Testis (tissue), 2 donors: ENCODE measurements at regions not wholly inside any gene's neighbourhood (a gene's known extent, or its start where the extent isn't known, plus 50 kb on each side); places are given as distances from the start of the nearest gene placed in this dataset.

Source experiments
- DNase-seq: peaks from one replicate; pipeline ENCODE4 v3.0.0-alpha.2; 2019
- H3K27ac ChIP-seq, 2 donors: fragments of 200-600 bp; sonication (generic); one replicate each; pipeline ENCODE4 v1.5.1; 2019
- H3K27me3 ChIP-seq: fragments of 200-600 bp; sonication (generic); one replicate; pipeline ENCODE4 v1.5.1; 2019
- H3K36me3 ChIP-seq: fragments of 200-600 bp; sonication (generic); one replicate; pipeline ENCODE4 v1.5.1; 2017; ENCODE audit warnings: low read depth; ENCODE audit errors: missing control alignments
- H3K4me1 ChIP-seq: fragments of 200-600 bp; sonication (generic); one replicate; pipeline ENCODE4 v1.5.1; 2019
- H3K4me3 ChIP-seq, 2 donors: fragments of 200-600 bp; sonication (generic); one replicate each; pipeline ENCODE4 v1.5.1; 2017 to 2019
- H3K9me3 ChIP-seq: fragments of 200-600 bp; sonication (generic); one replicate; pipeline ENCODE4 v1.5.1; 2017
- POLR2A ChIP-seq: fragments of 450-650 bp; IDR thresholded peaks from one replicate; pipeline ENCODE4 v1.6.1; 2017; ENCODE audit warnings: antibody characterized with exemption, mild to moderate bottlenecking, moderate library complexity
- WGBS, 2 donors: methylation state at CpG; one replicate each; pipeline ENCODE4 v1.1.5; 2018; 5-methylcytosine and 5-hydroxymethylcytosine counted together
- intact Hi-C: fragments of 100-400 bp; cut with DNase I; formaldehyde crosslinking; loops from one replicate; pipeline ENCODE4 v1.15.1; 2023; ENCODE audit warnings: low total_unique reads
- TF ChIP-seq, protein P1 (sequence below), 3 experiments: fragments of 450-650 bp in 2 of 3; fragments of 200-600 bp in 1 of 3; sonication (generic) in 1 of 3; IDR thresholded peaks; one replicate each; pipeline ENCODE4 v1.5.1; 2016 to 2019; ENCODE audit warnings: antibody characterized with exemption in 3 of 3, mild to moderate bottlenecking in 2 of 3, moderate library complexity in 1 of 3

DNA sequence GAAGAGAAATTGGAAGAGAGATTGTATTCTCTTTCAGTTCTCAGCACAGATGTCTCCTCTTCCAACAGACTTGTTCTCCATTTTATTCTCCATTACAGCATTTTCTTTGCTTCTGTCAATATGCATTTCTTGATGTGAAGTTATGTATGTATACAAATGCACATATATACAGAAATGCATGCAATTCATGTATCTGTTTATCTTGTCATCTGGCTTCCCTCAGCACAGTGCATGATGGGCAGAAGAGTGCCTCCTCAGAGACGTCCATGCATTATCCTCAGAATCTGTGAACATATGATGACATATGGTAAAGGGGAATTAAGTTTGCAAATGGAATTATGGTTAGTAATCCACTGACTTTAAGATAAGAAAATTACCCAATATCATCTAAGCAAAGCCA lies 106.7 kb upstream of the VWC2 start:
- intact Hi-C loops, result no loop called here
- no peak overlapping the region for H3K27ac ChIP-seq
- H3K9me3 ChIP-seq, result no peaks in the 10 kb centered on the region
- 58 to 70% methylated on average over 1 of the region's 1 CpG for WGBS, 2 donors
- H3K4me1 ChIP-seq, result no peaks in the 10 kb centered on the region
- H3K4me3 ChIP-seq, result no peak overlapping the region
- H3K27me3 ChIP-seq, result no peaks in the 10 kb centered on the region
- H3K36me3 ChIP-seq, result no peaks in the 10 kb centered on the region
- TF ChIP-seq, protein P1, sequence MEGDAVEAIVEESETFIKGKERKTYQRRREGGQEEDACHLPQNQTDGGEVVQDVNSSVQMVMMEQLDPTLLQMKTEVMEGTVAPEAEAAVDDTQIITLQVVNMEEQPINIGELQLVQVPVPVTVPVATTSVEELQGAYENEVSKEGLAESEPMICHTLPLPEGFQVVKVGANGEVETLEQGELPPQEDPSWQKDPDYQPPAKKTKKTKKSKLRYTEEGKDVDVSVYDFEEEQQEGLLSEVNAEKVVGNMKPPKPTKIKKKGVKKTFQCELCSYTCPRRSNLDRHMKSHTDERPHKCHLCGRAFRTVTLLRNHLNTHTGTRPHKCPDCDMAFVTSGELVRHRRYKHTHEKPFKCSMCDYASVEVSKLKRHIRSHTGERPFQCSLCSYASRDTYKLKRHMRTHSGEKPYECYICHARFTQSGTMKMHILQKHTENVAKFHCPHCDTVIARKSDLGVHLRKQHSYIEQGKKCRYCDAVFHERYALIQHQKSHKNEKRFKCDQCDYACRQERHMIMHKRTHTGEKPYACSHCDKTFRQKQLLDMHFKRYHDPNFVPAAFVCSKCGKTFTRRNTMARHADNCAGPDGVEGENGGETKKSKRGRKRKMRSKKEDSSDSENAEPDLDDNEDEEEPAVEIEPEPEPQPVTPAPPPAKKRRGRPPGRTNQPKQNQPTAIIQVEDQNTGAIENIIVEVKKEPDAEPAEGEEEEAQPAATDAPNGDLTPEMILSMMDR (IDR thresholded peaks at IDR 0.05), result no peak
- no peak for TF ChIP-seq POLR2A
- no peak for DNase-seq

DNA sequence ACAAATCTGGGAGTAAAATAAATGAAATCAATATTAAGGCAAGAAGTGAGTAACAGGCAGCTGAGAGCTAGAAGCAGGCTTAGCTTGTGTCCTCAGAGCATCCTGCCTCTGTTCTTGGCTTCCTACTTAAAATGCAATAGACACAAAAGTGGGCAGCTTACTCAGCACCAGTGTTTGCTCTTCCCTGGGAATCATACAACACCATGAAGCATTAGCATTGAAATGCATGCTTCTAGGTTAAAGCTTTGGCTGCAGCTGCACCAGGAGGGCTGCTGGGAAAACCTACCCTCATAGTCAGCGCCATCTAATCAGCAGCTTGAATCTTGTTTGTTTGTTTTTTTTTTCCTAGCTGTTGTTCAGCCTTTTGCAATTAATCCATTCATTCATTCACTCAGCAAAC lies 104.2 kb upstream of the VWC2 start:
- Histone ChIP-seq H3K4me1 (no peaks in the 10 kb centered on the region), H3K4me3 (no peak overlapping the region), H3K36me3 (no peaks in the 10 kb centered on the region), H3K27ac (no peak overlapping the region), H3K9me3 (no peaks in the 10 kb centered on the region), H3K27me3 (no peaks in the 10 kb centered on the region)
- TF ChIP-seq, protein P1 (IDR thresholded peaks at IDR 0.05), result no peak
- no peak for TF ChIP-seq POLR2A
- intact Hi-C loops, result no loop called here
- no peak for DNase-seq
- WGBS, 2 donors, result 47 to 69% methylated on average over 1 of the region's 1 CpG

DNA sequence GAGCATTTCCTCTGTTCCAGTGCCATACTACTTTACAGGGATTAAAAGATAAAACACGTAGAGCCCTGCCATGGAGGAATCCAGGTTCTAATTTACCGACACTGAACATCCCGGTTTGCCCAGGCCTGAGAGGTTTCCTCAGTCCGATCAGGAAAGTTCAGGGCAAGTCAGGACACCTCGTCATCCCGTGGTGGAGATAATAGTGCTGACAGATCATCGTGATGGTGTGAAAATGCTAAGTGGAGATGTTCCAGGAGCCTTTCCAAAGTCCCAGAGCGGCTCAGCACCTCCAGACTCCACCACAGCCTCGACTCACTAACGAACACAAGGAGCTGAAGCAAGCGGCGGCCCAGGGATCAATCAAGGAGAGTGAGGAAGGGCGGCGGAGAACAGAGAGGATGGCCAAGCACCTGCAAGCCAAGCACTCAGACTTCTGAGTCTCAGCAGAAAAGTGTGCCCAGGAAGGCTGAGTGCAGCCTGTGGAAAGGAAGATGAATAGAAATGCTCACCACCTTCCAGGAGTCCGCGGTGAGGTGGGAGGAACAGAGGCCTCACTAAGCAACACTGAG lies 103.7 kb upstream of the VWC2 start:
- Histone ChIP-seq H3K27me3 (no peaks in the 10 kb centered on the region), H3K4me1 (no peaks in the 10 kb centered on the region), H3K4me3 (no peak overlapping the region), H3K27ac (no peak overlapping the region), H3K9me3 (no peaks in the 10 kb centered on the region), H3K36me3 (no peaks in the 10 kb centered on the region)
- WGBS, 2 donors, result 57 to 72% methylated on average over 16 of the region's 16 CpGs
- TF ChIP-seq, protein P1 (IDR thresholded peaks at IDR 0.05), result no peak
- TF ChIP-seq POLR2A, result no peak
- intact Hi-C loops, result no loop called here
- DNase-seq, result no peak

DNA sequence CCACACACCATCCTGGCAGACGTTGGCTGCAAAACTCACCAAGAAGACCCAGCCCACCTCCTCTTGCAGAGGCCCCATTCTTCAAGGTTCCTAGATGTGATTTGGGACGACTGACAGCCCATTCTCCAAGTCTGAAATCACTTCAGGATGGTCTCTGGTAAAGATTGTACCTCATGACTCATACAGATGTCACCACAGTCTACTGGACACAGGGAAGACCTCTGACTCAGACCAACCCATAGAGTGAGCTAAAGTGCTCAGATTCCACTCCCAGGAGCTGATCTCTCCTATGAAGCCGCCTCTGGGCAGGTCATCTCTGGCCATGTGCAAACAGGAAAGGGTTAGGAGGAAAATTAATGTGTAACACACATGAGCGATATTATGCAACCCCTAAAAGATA lies 102.4 kb upstream of the VWC2 start:
- 80 to 81% methylated on average over 3 to 4 of the region's 4 CpGs for WGBS, 2 donors
- no peaks in the 10 kb centered on the region for H3K9me3 ChIP-seq
- no peak overlapping the region for H3K4me3 ChIP-seq
- intact Hi-C loops, result no loop called here
- DNase-seq, result no peak
- H3K4me1 ChIP-seq, result no peaks in the 10 kb centered on the region
- H3K36me3 ChIP-seq, result no peaks in the 10 kb centered on the region
- H3K27ac ChIP-seq, result no peak overlapping the region
- no peaks in the 10 kb centered on the region for H3K27me3 ChIP-seq
- TF ChIP-seq, protein P1 (IDR thresholded peaks at IDR 0.05), result no peak
- no peak for TF ChIP-seq POLR2A

DNA sequence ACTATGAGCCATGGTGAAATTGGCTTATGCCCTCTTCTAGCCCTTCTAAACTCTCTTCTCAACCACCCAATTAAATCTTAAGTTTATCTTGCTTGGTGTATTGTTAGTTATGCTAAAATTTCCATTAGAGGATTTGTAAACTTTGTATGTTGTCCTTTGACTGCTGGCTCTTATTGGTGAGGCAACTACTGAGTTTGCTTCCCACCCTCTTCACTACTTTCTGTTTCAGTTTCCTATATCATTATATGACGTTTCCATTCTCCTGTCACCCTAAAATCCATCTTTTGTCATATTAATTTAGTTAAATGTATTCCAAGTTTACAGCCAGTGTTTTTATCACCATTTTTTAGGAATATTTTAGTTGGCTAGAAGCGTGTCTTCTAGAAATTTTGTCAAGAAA lies 80.9 kb upstream of the VWC2 start:
- H3K27me3 ChIP-seq, result no peaks in the 10 kb centered on the region
- H3K4me3 ChIP-seq, result no peak overlapping the region
- TF ChIP-seq, protein P1 (IDR thresholded peaks at IDR 0.05), result no peak
- no peak for TF ChIP-seq POLR2A
- WGBS, 2 donors, result 65 to 88% methylated on average over 2 of the region's 2 CpGs
- no peak for DNase-seq
- no peaks in the 10 kb centered on the region for H3K9me3 ChIP-seq
- intact Hi-C loops, result no loop called here
- no peak overlapping the region for H3K27ac ChIP-seq
- no peaks in the 10 kb centered on the region for H3K4me1 ChIP-seq
- H3K36me3 ChIP-seq, result no peaks in the 10 kb centered on the region
